CD4-positive, alpha-beta T cell (primary cell): ENCODE measurements at regions not wholly inside any gene's neighbourhood (a gene's known extent, or its start where the extent isn't known, plus 50 kb on each side); places are given as distances from the start of the nearest gene placed in this dataset.

ENCODE experiments used
- ATAC-seq: fragments of 200-7000 bp; cut with Tn5 transposase; one replicate; pipeline ENCODE4 v1.10.0; 2022; ENCODE audit warnings: mild to moderate bottlenecking; ENCODE audit not compliant: poor library complexity
- CTCF ChIA-PET: fragments of 350-600 bp; sonication (Branson Sonifier 250); formaldehyde crosslinking; loops from one replicate; lab custom pipeline; 2021; ENCODE audit warnings: antibody characterized with exemption, inconsistent platforms; lab: Charles Lee
- POLR2A ChIA-PET: fragments of 350-600 bp; sonication (Branson Sonifier 250); formaldehyde crosslinking; loops from one replicate; lab custom pipeline; 2021; ENCODE audit warnings: antibody characterized with exemption, inconsistent platforms; lab: Charles Lee
- DNase-seq, 14 experiments: peaks; one replicate each; pipeline ENCODE4 v3.0.0-alpha.2; 2013 to 2020; ENCODE audit warnings: mixed read lengths in 2 of 14
- H3K27ac ChIP-seq, 2 donors: one replicate each; pipeline versions ENCODE4 v1.5.1 to v1.7.0; 2013; ENCODE audit warnings: low read length in 2 of 2, low read depth in 1 of 2, mild to moderate bottlenecking in 1 of 2
- H3K27me3 ChIP-seq, 2 experiments: 1 replicate in 1 of 2; 2 replicates in 1 of 2; pipeline versions ENCODE4 v1.6.1 to v1.7.0; 2013; ENCODE audit warnings: low read length in 2 of 2, control low read depth in 1 of 2, mild to moderate bottlenecking in 1 of 2, moderate library complexity in 1 of 2; ENCODE audit not compliant: insufficient read depth in 2 of 2, control insufficient read depth in 1 of 2
- H3K36me3 ChIP-seq: one replicate; pipeline ENCODE4 v1.6.1; 2013; ENCODE audit warnings: low read length, control low read depth; ENCODE audit not compliant: insufficient read depth
- H3K4me1 ChIP-seq: one replicate; pipeline ENCODE4 v1.6.1; 2013; ENCODE audit warnings: low read length, control low read depth; ENCODE audit not compliant: insufficient read depth
- H3K4me3 ChIP-seq: one replicate; pipeline ENCODE4 v1.5.1; 2013; ENCODE audit warnings: mild to moderate bottlenecking, low read length, moderate library complexity
- H3K9me3 ChIP-seq, 2 experiments: 1 replicate in 1 of 2; 2 replicates in 1 of 2; pipeline versions ENCODE4 v1.6.1 to v1.7.0; 2013; ENCODE audit warnings: low read length in 2 of 2, mild to moderate bottlenecking in 2 of 2, control low read depth in 1 of 2, moderate library complexity in 1 of 2; ENCODE audit not compliant: control insufficient read depth in 1 of 2, insufficient read depth in 1 of 2
- H3K27ac Mint-ChIP-seq: one replicate; pipeline ENCODE4 v1.8.0; 2020; ENCODE audit warnings: mixed read lengths
- H3K27me3 Mint-ChIP-seq: one replicate; pipeline ENCODE4 v1.8.0; 2021; ENCODE audit warnings: mixed read lengths
- H3K36me3 Mint-ChIP-seq: one replicate; pipeline ENCODE4 v1.8.0; 2021; ENCODE audit warnings: low read depth, mixed read lengths
- H3K4me1 Mint-ChIP-seq: one replicate; pipeline ENCODE4 v1.8.0; 2021; ENCODE audit warnings: low read depth, mixed read lengths
- H3K4me3 Mint-ChIP-seq: one replicate; pipeline ENCODE4 v1.8.0; 2020; ENCODE audit warnings: mild to moderate bottlenecking, mixed read lengths
- H3K9me3 Mint-ChIP-seq: one replicate; pipeline ENCODE4 v1.8.0; 2020; ENCODE audit warnings: mixed read lengths
- intact Hi-C, 2 experiments: fragments of 100-400 bp; cut with DNase I in 1 of 2; cut with micrococcal nuclease in 1 of 2; formaldehyde crosslinking; loops; one replicate each; pipeline versions ENCODE4 v1.15.1 to v1.9.0; 2023 to 2025; cut with DNase I, micrococcal nuclease
- TF ChIP-seq, protein P1 (sequence below): fragments of 200-600 bp; IDR thresholded peaks from one replicate; pipeline ENCODE4 v1.8.0; 2022; ENCODE audit warnings: antibody characterized with exemption, mild to moderate bottlenecking

DNA sequence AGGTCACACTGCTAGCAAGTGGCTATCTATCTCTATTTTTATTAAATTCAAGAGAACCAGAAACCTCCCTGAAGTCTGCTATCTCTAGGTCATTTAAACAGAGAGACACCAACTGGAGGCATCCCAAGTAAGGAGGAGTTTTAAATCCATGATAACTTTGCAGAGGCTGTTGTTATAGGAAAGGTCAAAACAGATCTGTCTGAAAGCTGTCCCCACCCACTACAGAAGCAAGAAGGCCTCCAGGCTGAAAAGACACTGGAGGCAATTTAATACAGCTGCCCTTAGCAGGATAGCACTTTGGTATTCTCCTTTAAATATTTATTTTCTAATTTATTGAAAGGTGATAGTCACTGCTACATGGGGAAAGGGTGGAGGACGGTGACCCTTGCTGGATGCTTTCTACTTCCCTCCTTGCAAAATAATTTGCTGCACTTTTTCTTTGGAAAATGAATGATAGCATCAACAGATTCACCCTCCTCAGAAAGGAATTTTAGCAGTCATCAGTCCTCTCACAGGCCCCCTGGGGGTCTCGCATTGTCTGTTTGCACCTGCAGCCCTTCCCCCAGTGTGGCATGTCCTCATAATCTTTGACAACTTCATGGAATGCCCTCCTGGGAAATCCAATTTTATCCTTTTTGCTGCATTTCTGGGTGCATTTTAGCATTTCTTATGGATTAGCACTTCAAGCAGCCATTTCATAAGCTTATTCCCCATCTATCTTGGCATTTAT lies 429.5 kb upstream of the TNP1 start:
- Mint-ChIP-seq H3K27ac (no peak overlapping the region), H3K9me3 (no peaks in the 10 kb centered on the region), H3K36me3 (no peaks in the 10 kb centered on the region), H3K27me3 (no peaks in the 10 kb centered on the region), H3K4me3 (no peak overlapping the region), H3K4me1 (no peaks in the 10 kb centered on the region)
- Histone ChIP-seq H3K4me1 (no peaks in the 10 kb centered on the region), H3K27ac (no peak overlapping the region), H3K4me3 (no peak overlapping the region), H3K9me3 (peaks cover 0 to 4% of the 10 kb centered on the region in 2 experiments), H3K27me3 (no peaks in the 10 kb centered on the region), H3K36me3 (no peaks in the 10 kb centered on the region)
- DNase-seq (no peak), ATAC-seq (no peak)
- CTCF ChIA-PET, result no interaction called here
- POLR2A ChIA-PET, result no interaction called here
- intact Hi-C loops, result no loop called here
- TF ChIP-seq, protein P1, sequence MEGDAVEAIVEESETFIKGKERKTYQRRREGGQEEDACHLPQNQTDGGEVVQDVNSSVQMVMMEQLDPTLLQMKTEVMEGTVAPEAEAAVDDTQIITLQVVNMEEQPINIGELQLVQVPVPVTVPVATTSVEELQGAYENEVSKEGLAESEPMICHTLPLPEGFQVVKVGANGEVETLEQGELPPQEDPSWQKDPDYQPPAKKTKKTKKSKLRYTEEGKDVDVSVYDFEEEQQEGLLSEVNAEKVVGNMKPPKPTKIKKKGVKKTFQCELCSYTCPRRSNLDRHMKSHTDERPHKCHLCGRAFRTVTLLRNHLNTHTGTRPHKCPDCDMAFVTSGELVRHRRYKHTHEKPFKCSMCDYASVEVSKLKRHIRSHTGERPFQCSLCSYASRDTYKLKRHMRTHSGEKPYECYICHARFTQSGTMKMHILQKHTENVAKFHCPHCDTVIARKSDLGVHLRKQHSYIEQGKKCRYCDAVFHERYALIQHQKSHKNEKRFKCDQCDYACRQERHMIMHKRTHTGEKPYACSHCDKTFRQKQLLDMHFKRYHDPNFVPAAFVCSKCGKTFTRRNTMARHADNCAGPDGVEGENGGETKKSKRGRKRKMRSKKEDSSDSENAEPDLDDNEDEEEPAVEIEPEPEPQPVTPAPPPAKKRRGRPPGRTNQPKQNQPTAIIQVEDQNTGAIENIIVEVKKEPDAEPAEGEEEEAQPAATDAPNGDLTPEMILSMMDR, result no peak

DNA sequence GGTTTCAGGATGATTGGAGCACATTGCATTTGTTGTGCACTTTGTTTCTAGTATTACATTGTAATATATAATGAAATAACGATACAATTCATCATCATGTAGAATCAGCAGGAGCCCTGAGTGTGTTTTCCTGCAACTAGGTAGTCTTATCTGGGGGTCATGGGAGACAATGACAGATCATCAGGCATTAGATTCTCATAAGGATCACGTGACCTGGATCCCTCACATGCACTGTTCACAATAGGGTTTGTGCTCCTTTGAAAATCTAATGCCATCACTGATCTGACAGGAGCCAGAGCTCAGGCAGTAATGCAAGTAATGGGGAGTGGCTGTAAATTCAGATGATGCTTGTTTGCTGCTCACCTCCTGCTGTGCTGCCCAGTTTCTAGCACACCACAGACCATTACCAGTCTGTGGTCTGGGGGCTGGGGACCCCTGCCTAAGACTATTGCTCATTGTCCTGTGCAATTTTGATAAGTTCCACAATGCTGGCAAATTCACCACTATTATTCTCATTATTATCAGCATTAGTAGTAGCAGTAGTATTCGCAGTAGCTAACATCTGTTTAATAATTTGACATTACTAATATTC lies 428.7 kb upstream of the TNP1 start:
- H3K36me3 ChIP-seq, result no peaks in the 10 kb centered on the region
- H3K27ac ChIP-seq, result no peak overlapping the region
- ChIA-PET POLR2A (no interaction called here), CTCF (no interaction called here)
- H3K9me3 ChIP-seq, result peaks cover 0 to 4% of the 10 kb centered on the region in 2 experiments
- Mint-ChIP-seq H3K27ac (no peak overlapping the region), H3K4me1 (no peaks in the 10 kb centered on the region), H3K36me3 (no peaks in the 10 kb centered on the region), H3K4me3 (no peak overlapping the region), H3K9me3 (no peaks in the 10 kb centered on the region), H3K27me3 (no peaks in the 10 kb centered on the region)
- TF ChIP-seq, protein P1, result no peak
- H3K4me3 ChIP-seq, result no peak overlapping the region
- no peaks in the 10 kb centered on the region for H3K4me1 ChIP-seq
- DNase-seq (no peak), ATAC-seq (no peak)
- intact Hi-C loops, result no loop called here
- no peaks in the 10 kb centered on the region for H3K27me3 ChIP-seq

DNA sequence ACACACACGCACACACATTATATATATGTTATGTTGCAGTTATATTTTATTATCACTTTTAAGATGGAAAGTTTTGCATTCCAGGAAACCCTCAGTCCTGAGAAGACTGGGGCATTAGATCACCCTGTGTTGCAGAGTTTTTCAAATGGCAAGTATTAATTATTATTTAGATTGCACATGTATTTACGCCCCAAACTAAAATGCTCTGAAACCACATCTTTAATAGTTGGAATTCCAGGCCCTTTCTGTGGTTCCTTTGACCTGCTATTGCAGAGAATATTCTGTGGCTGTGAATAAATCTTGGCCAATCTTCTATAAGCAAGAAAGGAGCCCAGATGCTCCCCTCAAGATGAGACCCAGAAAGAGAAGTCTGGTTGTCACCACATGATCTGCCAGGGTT lies 427.0 kb upstream of the TNP1 start:
- no peaks in the 10 kb centered on the region for H3K27me3 ChIP-seq
- intact Hi-C loops, result no loop called here
- no peaks in the 10 kb centered on the region for H3K36me3 ChIP-seq
- Mint-ChIP-seq H3K27ac (no peak overlapping the region), H3K4me3 (no peak overlapping the region), H3K36me3 (no peaks in the 10 kb centered on the region), H3K27me3 (no peaks in the 10 kb centered on the region), H3K4me1 (no peaks in the 10 kb centered on the region), H3K9me3 (no peaks in the 10 kb centered on the region)
- TF ChIP-seq, protein P1, result no peak
- H3K4me1 ChIP-seq, result no peaks in the 10 kb centered on the region
- DNase-seq, result no peak
- H3K9me3 ChIP-seq, result peaks cover 0 to under 1% of the 10 kb centered on the region in 2 experiments
- H3K4me3 ChIP-seq, result no peak overlapping the region
- ChIA-PET POLR2A (no interaction called here), CTCF (no interaction called here)
- H3K27ac ChIP-seq, result no peak overlapping the region
- ATAC-seq, result no peak
